GM23248 (cell line): ENCODE measurements at regions not wholly inside any gene's neighbourhood (a gene's known extent, or its start where the extent isn't known, plus 50 kb on each side); places are given as distances from the start of the nearest gene placed in this dataset.
A peak's percentile ranks its signal among the peaks of the same experiment; 100 is the strongest.
"Not testable (repeated sequence)": the region's sequence is repeated elsewhere in the genome, so short reads cannot be mapped to it uniquely, and the experiment has no call there.

Experiments
- DNase-seq: peaks from one replicate; pipeline ENCODE4 v3.0.0-alpha.2; 2015
- H2AFZ ChIP-seq: fragments of 200-600 bp; sonication (generic); 2 replicates; pipeline ENCODE4 v1.6.1; 2016; ENCODE audit warnings: antibody characterized with exemption
- H3F3A ChIP-seq: fragments of 200-600 bp; sonication (generic); 2 replicates; pipeline ENCODE4 v1.6.1; 2016; ENCODE audit warnings: mild to moderate bottlenecking, antibody characterized with exemption, mixed run types; ENCODE audit not compliant: insufficient read depth
- H3K27ac ChIP-seq: fragments of 200-600 bp; sonication (generic); 2 replicates; pipeline ENCODE4 v1.5.1; 2016; ENCODE audit warnings: mild to moderate bottlenecking
- H3K27me3 ChIP-seq: fragments of 200-600 bp; sonication (generic); replicated peaks from 2 replicates; pipeline ENCODE4 v1.6.1; 2016; ENCODE audit warnings: mild to moderate bottlenecking; ENCODE audit not compliant: insufficient read depth
- H3K36me3 ChIP-seq: fragments of 200-600 bp; sonication (generic); 2 replicates; pipeline ENCODE4 v1.6.1; 2016; ENCODE audit warnings: low read depth, mild to moderate bottlenecking
- H3K4me1 ChIP-seq: fragments of 200-600 bp; sonication (generic); 2 replicates; pipeline ENCODE4 v1.6.1; 2016; ENCODE audit warnings: mild to moderate bottlenecking; ENCODE audit not compliant: insufficient read depth
- H3K4me2 ChIP-seq: fragments of 200-600 bp; sonication (generic); one replicate; pipeline ENCODE4 v1.6.1; 2016; ENCODE audit warnings: mild to moderate bottlenecking; ENCODE audit not compliant: unreplicated experiment
- H3K4me3 ChIP-seq: fragments of 200-600 bp; sonication (generic); 2 replicates; pipeline ENCODE4 v1.5.1; 2016; ENCODE audit warnings: mild to moderate bottlenecking
- H3K79me2 ChIP-seq: fragments of 200-600 bp; sonication (generic); 2 replicates; pipeline ENCODE4 v1.6.1; 2016; ENCODE audit warnings: mild to moderate bottlenecking; ENCODE audit not compliant: insufficient read depth
- H3K9ac ChIP-seq: fragments of 200-600 bp; sonication (generic); 2 replicates; pipeline ENCODE4 v1.6.1; 2016; ENCODE audit warnings: mild to moderate bottlenecking
- H3K9me2 ChIP-seq: fragments of 200-600 bp; sonication (generic); 2 replicates; pipeline ENCODE4 v1.6.1; 2016; ENCODE audit warnings: mixed run types, mild to moderate bottlenecking, moderate library complexity; ENCODE audit not compliant: insufficient read depth
- H3K9me3 ChIP-seq: fragments of 200-600 bp; sonication (generic); one replicate; pipeline ENCODE4 v1.6.1; 2017; ENCODE audit warnings: low read depth
- H4K20me1 ChIP-seq: fragments of 200-600 bp; sonication (generic); 2 replicates; pipeline ENCODE4 v1.6.0; 2016; ENCODE audit not compliant: insufficient read depth
- EZH2 ChIP-seq: fragments of 200-600 bp; sonication (generic); IDR thresholded peaks from 2 replicates; pipeline ENCODE4 v1.6.1; 2018; ENCODE audit warnings: antibody characterized with exemption, mild to moderate bottlenecking; ENCODE audit not compliant: insufficient read depth, poor library complexity, severe bottlenecking
- EZH2phosphoT487 ChIP-seq: fragments of 200-600 bp; sonication (generic); IDR thresholded peaks from 2 replicates; pipeline ENCODE4 v1.6.1; 2018; ENCODE audit warnings: antibody characterized with exemption, moderate library complexity, mild to moderate bottlenecking, low read depth; ENCODE audit not compliant: insufficient read depth
- WGBS, 2 experiments: methylation state at CpG; one replicate each; pipeline ENCODE4 v1.1.6; 2015 to 2017; ENCODE audit warnings: low lambda C conversion rate in 2 of 2, low coverage in 1 of 2; ENCODE audit errors: missing lambda C conversion rate in 2 of 2; 5-methylcytosine and 5-hydroxymethylcytosine counted together
- in situ Hi-C: fragments of 300-500 bp; cut with MboI; formaldehyde crosslinking; loops from 2 replicates; pipeline ENCODE4 v1.15.0; 2020

DNA sequence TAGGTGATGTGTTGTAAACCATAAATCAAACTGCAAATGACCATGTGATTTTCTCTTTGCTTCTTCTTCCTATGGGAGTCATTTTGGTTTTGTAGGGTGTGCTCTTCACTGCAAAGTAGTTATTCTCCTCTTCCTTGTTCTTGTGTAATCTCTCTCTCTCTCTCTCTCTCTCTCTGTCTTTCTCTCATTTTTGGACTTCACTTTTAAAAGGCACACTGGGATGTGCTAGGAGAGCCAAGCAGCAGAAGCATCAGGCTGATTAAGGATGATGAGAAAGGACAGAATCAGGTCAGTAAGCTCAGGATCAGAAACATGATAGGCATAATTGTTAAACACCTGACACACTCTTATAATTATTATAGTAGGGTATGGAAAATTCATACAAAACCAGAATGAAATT is 505.3 kb upstream of the ZNF608 start:
- Histone ChIP-seq H3K36me3 (no peaks in the 10 kb centered on the region), H3K4me3 (no peak overlapping the region), H3K79me2 (no peaks in the 10 kb centered on the region), H3F3A (no peaks in the 10 kb centered on the region), H3K27ac (no peak overlapping the region), H3K9me2 (no peaks in the 10 kb centered on the region), H3K9me3 (no peaks in the 10 kb centered on the region), H3K27me3 (no peaks in the 10 kb centered on the region), H3K9ac (no peak overlapping the region), H4K20me1 (no peaks in the 10 kb centered on the region), H3K4me2 (no peak overlapping the region), H2AFZ (no peak overlapping the region), H3K4me1 (no peaks in the 10 kb centered on the region)
- no peak for TF ChIP-seq EZH2
- no peak for TF ChIP-seq EZH2phosphoT487
- in situ Hi-C loops: no loop called here
- no peak for DNase-seq

GRCh38 chr5:125253634-125254033 is 507.2 kb upstream of the ZNF608 start:
- H3F3A ChIP-seq, H3K4me2 ChIP-seq, H3K9me2 ChIP-seq, H3K9me3 ChIP-seq, H3K27me3 ChIP-seq, in situ Hi-C loops, H3K36me3 ChIP-seq, H3K27ac ChIP-seq, DNase-seq, H3K79me2 ChIP-seq, H4K20me1 ChIP-seq, H2AFZ ChIP-seq, H3K4me1 ChIP-seq, H3K4me3 ChIP-seq, H3K9ac ChIP-seq: not testable (repeated sequence)
- 86 to 87% methylated on average over 7 of the region's 7 CpGs for WGBS, 2 experiments

DNA sequence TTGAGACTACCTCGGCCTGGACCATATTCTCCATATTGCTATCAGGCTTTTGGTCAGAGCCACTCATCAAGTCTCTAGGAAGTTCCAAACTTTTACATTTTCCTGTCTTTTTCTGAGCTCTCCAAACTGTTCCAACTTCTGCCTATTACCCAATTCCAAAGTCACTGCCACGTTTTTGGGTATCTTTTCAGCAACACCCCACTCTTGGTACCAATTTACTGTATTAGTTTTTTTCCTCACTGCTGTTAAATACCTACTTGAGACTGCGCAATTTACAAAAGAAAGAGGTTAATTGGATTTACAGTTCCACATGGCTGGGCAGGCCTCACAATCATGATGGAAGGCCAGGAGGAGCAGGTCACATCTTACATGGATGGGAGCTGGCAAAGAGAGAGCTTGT is 507.8 kb upstream of the ZNF608 start:
- Histone ChIP-seq H4K20me1 (no peaks in the 10 kb centered on the region), H3K4me2 (no peak overlapping the region), H2AFZ (no peak overlapping the region), H3K4me1 (no peaks in the 10 kb centered on the region), H3K27me3 (no peaks in the 10 kb centered on the region), H3K9ac (no peak overlapping the region), H3K4me3 (no peak overlapping the region), H3K27ac (no peak overlapping the region), H3F3A (no peaks in the 10 kb centered on the region), H3K9me3 (no peaks in the 10 kb centered on the region), H3K9me2 (no peaks in the 10 kb centered on the region), H3K79me2 (no peaks in the 10 kb centered on the region), H3K36me3 (no peaks in the 10 kb centered on the region)
- TF ChIP-seq EZH2phosphoT487 (no peak), EZH2 (no peak)
- in situ Hi-C loops: no loop called here
- DNase-seq: no peak
- WGBS, 2 experiments: 52 to 54% methylated on average over 3 of the region's 3 CpGs

- Histone ChIP-seq H3K27ac (no peak overlapping the region), H3K4me1 (no peaks in the 10 kb centered on the region), H3K9ac (no peak overlapping the region), H2AFZ (no peak overlapping the region), H4K20me1 (no peaks in the 10 kb centered on the region), H3F3A (no peaks in the 10 kb centered on the region), H3K9me3 (no peaks in the 10 kb centered on the region), H3K79me2 (no peaks in the 10 kb centered on the region), H3K36me3 (no peaks in the 10 kb centered on the region), H3K4me3 (no peak overlapping the region), H3K27me3 (no peaks in the 10 kb centered on the region), H3K9me2 (no peaks in the 10 kb centered on the region), H3K4me2 (no peak overlapping the region)
- 76 to 79% methylated on average over 3 of the region's 3 CpGs for WGBS, 2 experiments
- in situ Hi-C loops: no loop called here
- TF ChIP-seq EZH2 (no peak), EZH2phosphoT487 (no peak)
- DNase-seq: no peak
Measured at GRCh38 chr5:125256296-125256695, 509.9 kb upstream of the ZNF608 start.

DNA sequence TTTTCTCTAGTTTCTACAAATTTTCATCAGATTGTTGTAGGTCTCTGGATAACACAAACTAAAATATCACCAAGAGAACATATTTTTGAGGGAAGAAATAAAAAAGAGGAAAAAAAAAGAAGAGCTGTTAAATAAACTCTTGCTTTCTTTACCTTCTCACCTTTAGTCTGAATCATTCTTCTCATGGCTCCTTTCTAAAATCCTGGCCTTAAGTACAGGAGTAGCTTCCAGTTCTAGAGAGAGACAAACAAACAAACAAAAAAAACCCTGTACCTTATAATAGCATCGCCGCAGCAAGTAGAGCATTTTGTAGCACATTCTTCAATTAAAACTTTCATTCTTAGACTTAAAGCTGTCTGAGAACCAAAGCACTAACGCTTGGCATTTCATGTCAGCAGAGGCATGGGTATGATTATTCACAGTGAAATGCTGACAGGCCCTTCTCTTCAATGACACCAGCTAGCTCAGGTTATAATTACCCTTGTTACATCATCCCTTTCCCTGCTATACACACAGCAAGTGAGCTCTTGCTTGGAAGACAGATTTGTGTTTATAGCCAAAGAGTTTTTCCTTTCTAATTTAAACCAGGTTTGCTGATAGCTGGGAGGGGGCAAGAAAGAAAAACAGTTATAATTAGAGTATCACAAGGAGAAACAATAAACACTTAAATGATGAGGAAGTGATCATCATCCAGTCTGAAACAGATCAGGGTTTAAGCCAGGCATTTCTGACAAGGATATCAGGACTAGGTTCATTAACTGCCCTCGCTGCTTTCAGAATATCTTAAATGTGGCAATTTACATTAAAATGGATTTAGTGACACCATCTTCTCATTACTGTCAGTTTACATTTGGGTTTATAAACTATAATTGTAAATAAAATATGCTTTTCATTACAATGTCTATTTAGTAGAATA is 510.9 kb upstream of the ZNF608 start:
- Histone ChIP-seq H3K4me2 (no peak overlapping the region), H3K36me3 (no peaks in the 10 kb centered on the region), H3F3A (no peaks in the 10 kb centered on the region), H3K9ac (no peak overlapping the region), H3K79me2 (no peaks in the 10 kb centered on the region), H3K9me3 (no peaks in the 10 kb centered on the region), H3K27ac (no peak overlapping the region), H2AFZ (peak overlapping the region; percentile 27), H4K20me1 (no peaks in the 10 kb centered on the region), H3K9me2 (no peaks in the 10 kb centered on the region), H3K4me1 (no peaks in the 10 kb centered on the region), H3K4me3 (no peak overlapping the region), H3K27me3 (no peaks in the 10 kb centered on the region)
- in situ Hi-C loops: no loop called here
- DNase-seq: peak; percentile 6
- WGBS, 2 experiments: 29 to 32% methylated on average over 4 of the region's 4 CpGs
- TF ChIP-seq EZH2: no peak
- TF ChIP-seq EZH2phosphoT487: no peak
